ENCODE measurements at regions not wholly inside any gene's neighbourhood (a gene's known extent, or its start where the extent isn't known, plus 50 kb on each side); places are given as distances from the start of the nearest gene placed in this dataset.

- dilution Hi-C loops (cut with HindIII; ENCODE audit: low sequenced_read_pairs, unreplicated experiment) (no loop called here), intact Hi-C loops (cut with micrococcal nuclease) (no loop called here), in situ Hi-C loops (cut with MboI; ENCODE audit: low sequenced_read_pairs) (no loop called here)
- peaks cover 17% of the 10 kb centered on the region; the same call in 1 of the 2 replicates for H3K27me3 ChIP-seq (ENCODE audit: control insufficient read depth, insufficient read depth, low read length)
- no peak overlapping the region for H3K18ac ChIP-seq (ENCODE audit: low read depth, low read length)
- no peak overlapping the region for H4K91ac ChIP-seq (ENCODE audit: insufficient read depth, low read depth, low read length)
- H3K4me2 ChIP-seq (ENCODE audit: low read depth, low read length), result no peak overlapping the region
- WGBS, 2 experiments (ENCODE audit: extremely low coverage in 2 of 2, insufficient read length in 1 of 2), result 40% methylated on average over 4 of the region's 8 CpGs; no CpG with 5 or more reads in 1 of the 2 experiments
- no peak overlapping the region for H4K5ac ChIP-seq (ENCODE audit: low read depth, low read length)
- H2AFZ ChIP-seq (replicated peaks; ENCODE audit: low read length, poor library complexity), result no peak overlapping the region
- TF ChIP-seq ELK1 (IDR thresholded peaks at IDR 0.05; ENCODE audit: borderline replicate concordance, low read depth, low read length) (no peak), MAZ (IDR thresholded peaks at IDR 0.05; ENCODE audit: borderline replicate concordance, low read depth, low read length) (no peak), RCOR1 (IDR thresholded peaks at IDR 0.05; ENCODE audit: insufficient replicate concordance, low read length) (no peak), FOS (IDR thresholded peaks at IDR 0.05; ENCODE audit: low read depth, low read length) (no peak), CTCF (conservative IDR thresholded peaks at IDR 0.05; ENCODE audit: low read depth, low read length) (no peak)
- no peaks in the 10 kb centered on the region for H3K9me1 ChIP-seq (ENCODE audit: insufficient read depth, low read length)
- H4K8ac ChIP-seq (ENCODE audit: low read depth in 2 of 2, low read length in 2 of 2), result no peak overlapping the region
- BruUV-seq (replicated peaks), result no TSS peak
- H3K56ac ChIP-seq (ENCODE audit: extremely low read depth, insufficient read depth, low read length), result no peak overlapping the region
- no peak overlapping the region for H3K4ac ChIP-seq (ENCODE audit: low read depth, low read length)
- no peak overlapping the region for H3K14ac ChIP-seq (replicated peaks; ENCODE audit: low read depth, low read length)
- ChIA-PET CTCF (no interaction called here), POLR2A (ENCODE audit: unreplicated experiment) (no interaction called here)
- no peaks in the 10 kb centered on the region for H3K79me1 ChIP-seq (ENCODE audit: low read depth in 1 of 2, low read length in 2 of 2)
- no peak overlapping the region for H2BK5ac ChIP-seq (ENCODE audit: low read depth, low read length, poor library complexity, severe bottlenecking)
- no peak for ATAC-seq (ENCODE audit: low read depth)
- no peaks in the 10 kb centered on the region for H4K20me1 ChIP-seq (ENCODE audit: insufficient read depth, low read length)
- H3K9me3 ChIP-seq (ENCODE audit: control insufficient read depth, insufficient read depth, low read length), result no peaks in the 10 kb centered on the region
- no peak overlapping the region for H3K9ac ChIP-seq (ENCODE audit: low read depth, low read length)
- no peaks in the 10 kb centered on the region for H3K36me3 ChIP-seq (ENCODE audit: control insufficient read depth, insufficient read depth, low read length)
- no peak overlapping the region for H2BK20ac ChIP-seq (ENCODE audit: low read depth, low read length)
- H2AK9ac ChIP-seq (replicated peaks; ENCODE audit: low read depth, low read length, poor library complexity), result no peak overlapping the region
- H2BK120ac ChIP-seq (ENCODE audit: low read depth, low read length), result no peak overlapping the region
- no peak overlapping the region for H2BK15ac ChIP-seq (ENCODE audit: low read depth, low read length)
- no peak overlapping the region for H2AK5ac ChIP-seq (ENCODE audit: low read depth, low read length)
- peaks cover 2% of the 10 kb centered on the region for H3K4me1 ChIP-seq (ENCODE audit: control insufficient read depth, insufficient read depth, low read length)
- H3K4me3 ChIP-seq (ENCODE audit: insufficient read depth, low read depth, low read length), result no peak overlapping the region
- DNase-seq, result no peak
- H3K23ac ChIP-seq (ENCODE audit: low read depth, low read length), result no peak overlapping the region
- H3K27ac ChIP-seq (ENCODE audit: insufficient read depth, low read length), result no peak overlapping the region
These were observed 75.2 kb upstream of the OTOS start for GRCh38 chr2:240215676-240216051.

Measured in IMR-90 (cell line).